Erythroblast (primary cell): ENCODE measurements at regions not wholly inside any gene's neighbourhood (a gene's known extent, or its start where the extent isn't known, plus 50 kb on each side); places are given as distances from the start of the nearest gene placed in this dataset.

Experiments used
- GATA1 ChIP-seq: IDR thresholded peaks from 2 replicates; pipeline ENCODE4 v1.6.1; 2011; ENCODE audit warnings: low read depth, mild to moderate bottlenecking, control low read depth, low read length, moderate library complexity
- POLR2A ChIP-seq: IDR thresholded peaks from 2 replicates; pipeline ENCODE4 v1.6.1; 2011; ENCODE audit warnings: mild to moderate bottlenecking, low read length

DNA sequence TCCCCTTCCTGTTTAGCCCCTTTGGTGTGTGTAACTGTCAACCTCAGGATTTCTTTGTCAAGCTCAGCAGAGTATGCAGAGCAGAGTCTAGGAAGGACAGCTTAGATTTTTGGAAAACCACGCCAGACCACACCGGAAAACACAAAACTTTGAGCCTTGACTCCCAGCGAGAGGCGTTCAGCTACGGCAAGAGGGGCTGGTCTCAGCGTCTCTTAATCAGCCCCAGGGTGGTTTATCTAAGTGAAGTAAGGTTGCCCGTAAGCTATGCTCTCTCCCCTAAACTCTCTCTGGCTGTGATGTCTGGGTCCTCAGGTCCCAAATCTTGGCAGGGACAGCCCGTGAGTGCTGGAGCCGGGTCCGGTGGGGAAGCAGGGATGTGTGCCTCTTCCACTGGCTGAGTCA lies 230.9 kb downstream of the KLF6 start:
- no peak for TF ChIP-seq POLR2A
- TF ChIP-seq GATA1, result no peak
